ENCODE measurements at regions not wholly inside any gene's neighbourhood (a gene's known extent, or its start where the extent isn't known, plus 50 kb on each side); places are given as distances from the start of the nearest gene placed in this dataset.

- WGBS (ENCODE audit: low lambda C conversion rate): 97% methylated on average over 15 of the region's 18 CpGs
- Histone ChIP-seq H3K9ac (ENCODE audit: insufficient read depth, low read depth, low read length) (no peak overlapping the region), H3K79me2 (ENCODE audit: insufficient read depth, low read length) (peaks cover 12% of the 10 kb centered on the region), H3K36me3 (replicated peaks in 1 of 2; ENCODE audit: control insufficient read depth in 1 of 2, insufficient read depth in 2 of 2, low read length in 2 of 2) (no peaks in the 10 kb centered on the region), H3K4me3 (replicated peaks in 1 of 3; ENCODE audit: insufficient read depth in 1 of 3, low read depth in 2 of 3, low read length in 3 of 3) (no peak overlapping the region), H3K9me3 (ENCODE audit: low read length) (no peaks in the 10 kb centered on the region), H3K27ac (ENCODE audit: extremely low read length, insufficient read depth, low read length) (peak overlapping the region; percentile 36), H4K20me1 (ENCODE audit: insufficient read depth, low read length) (no peaks in the 10 kb centered on the region), H3K4me2 (ENCODE audit: low read depth, low read length) (no peak overlapping the region), H2AFZ (ENCODE audit: low read length) (no peak overlapping the region), H3K4me1 (ENCODE audit: insufficient read depth, low read length) (peaks cover 96% of the 10 kb centered on the region), H3K27me3 (ENCODE audit: control insufficient read depth in 1 of 2, insufficient read depth in 2 of 2, low read length in 2 of 2) (no peaks in the 10 kb centered on the region)
- no peak for ATAC-seq
- no TSS peak for BruUV-seq (replicated peaks)
- in situ Hi-C loops (cut with HindIII; ENCODE audit: extremely low pct_ligation_motif_present, low pct_unique_long_range_greater_than_20kb): loop anchor here (10.0 kb wide), 1 partner anchor 355 kb away; no protein-coding TSS in a partner anchor
- no peak for DNase-seq (ENCODE audit: low spot score)
- ChIA-PET POLR2A (interaction anchor here (1.7 kb wide), 2 partner anchors 8 to 117 kb away, joined by 7 to 14 read pairs; no protein-coding TSS in a partner anchor), CTCF (ENCODE audit: low intra/inter-chr PET ratio, low total read pairs) (no interaction called here)
- intact Hi-C loops (cut with micrococcal nuclease; ENCODE audit: unreplicated experiment): loop anchor here (10.0 kb wide), 1 partner anchor 235 kb away; no protein-coding TSS in a partner anchor
- no peak for TF ChIP-seq SOX13 (IDR thresholded peaks at IDR 0.05)
- TF ChIP-seq SOX13 (CRISPR knock-in tag; conservative IDR thresholded peaks at IDR 0.05 in 1 of 2, IDR thresholded peaks at IDR 0.05 in 1 of 2): no peak
- no peak for TF ChIP-seq ZNF383 (CRISPR knock-in tag; IDR thresholded peaks at IDR 0.05; ENCODE audit: borderline replicate concordance)
- no peak for TF ChIP-seq ZNF296 (CRISPR knock-in tag; conservative IDR thresholded peaks at IDR 0.05)
- TF ChIP-seq MED8 (CRISPR knock-in tag; IDR thresholded peaks at IDR 0.05; ENCODE audit: insufficient replicate concordance): no peak
- TF ChIP-seq SNAPC4 (CRISPR knock-in tag; IDR thresholded peaks at IDR 0.05): no peak
- no peak for FAIRE-seq
Measured at GRCh38 chr1:234729561-234730474, 119.8 kb upstream of the IRF2BP2 start.
